ENCODE measurements at regions not wholly inside any gene's neighbourhood (a gene's known extent, or its start where the extent isn't known, plus 50 kb on each side); places are given as distances from the start of the nearest gene placed in this dataset.
"Not testable (repeated sequence)": the region's sequence is repeated elsewhere in the genome, so short reads cannot be mapped to it uniquely, and the experiment has no call there.

- TF ChIP-seq BRCA1 (IDR thresholded peaks at IDR 0.05; ENCODE audit: low read depth, low read length) (no peak), TCF12 (IDR thresholded peaks at IDR 0.05; ENCODE audit: low read depth, low read length) (0 out of 2 replicates have a peak, but pooled peaks have one; percentile 33), BMI1 (IDR thresholded peaks at IDR 0.05; ENCODE audit: borderline replicate concordance) (no peak), MYC (IDR thresholded peaks at IDR 0.05; ENCODE audit: insufficient read depth, insufficient read length, insufficient replicate concordance, low read length, severe bottlenecking) (no peak)
Observed at GRCh38 chr6:80489911-80490635, 383.6 kb downstream of the BCKDHB start (continued).

- Histone ChIP-seq H3K79me2 (ENCODE audit: control insufficient read depth, insufficient read depth, low read length) (no peaks in the 10 kb centered on the region), H3K36me3 (ENCODE audit: control insufficient read depth in 2 of 2, insufficient read depth in 2 of 2, low read length in 1 of 2) (no peaks in the 10 kb centered on the region), H3K4me3 (no peak overlapping the region), H3K4me2 (ENCODE audit: control insufficient read depth, insufficient read depth) (no peak overlapping the region), H4K20me1 (ENCODE audit: control insufficient read depth, insufficient read depth) (no peaks in the 10 kb centered on the region), H3K9ac (ENCODE audit: control insufficient read depth, insufficient read depth, low read length) (no peak overlapping the region), H2AFZ (ENCODE audit: control insufficient read depth, low read depth, low read length) (no peak overlapping the region), H3K9me3 (replicated peaks; ENCODE audit: control insufficient read depth, insufficient read depth, low read length) (no peaks in the 10 kb centered on the region), H3K27ac (ENCODE audit: control insufficient read depth, insufficient read depth) (no peak overlapping the region), H3K27me3 (replicated peaks in 1 of 2; ENCODE audit: control insufficient read depth in 2 of 2, insufficient read depth in 2 of 2, low read length in 1 of 2) (no peaks in the 10 kb centered on the region), H3K4me1 (ENCODE audit: control insufficient read depth, insufficient read depth, low read length) (no peaks in the 10 kb centered on the region)
- ATAC-seq: peak; percentile 81
- no peak for DNase-seq (ENCODE audit: low read depth, low spot score)
- ChIA-PET RAD21 (ENCODE audit: unreplicated experiment) (no interaction called here), CTCF (interaction anchor here (0.6 to 1.0 kb wide), 2 partner anchors 174 to 1264 kb away, joined by 3 read pairs; partner anchors contain the start of gene TENT5A), SMC1A (ENCODE audit: uncharacterized antibody, unreplicated experiment) (no interaction called here), POLR2A (no interaction called here)
- in situ Hi-C loops (cut with MboI) (no loop called here), intact Hi-C loops (cut with micrococcal nuclease; ENCODE audit: unreplicated experiment) (no loop called here)
- 0% methylated on average over 2 of the region's 2 CpGs for WGBS (ENCODE audit: insufficient coverage, insufficient replicate concordance, low lambda C conversion rate, missing lambda C conversion rate)
- BruUV-seq (replicated peaks): no TSS peak
- no peak for FAIRE-seq
- peak; percentile 20; the same call in 1 of the 2 replicates for TF ChIP-seq RELB (IDR thresholded peaks at IDR 0.05; ENCODE audit: low read depth)
- TF ChIP-seq IKZF2 (IDR thresholded peaks at IDR 0.05): peak in 1 of 2 experiments; percentile 52; a peak in 2 of 4 replicates
- TF ChIP-seq NR2F1 (conservative IDR thresholded peaks at IDR 0.05): peak; percentile 66
- 0 out of 2 replicates have a peak, but pooled peaks have one; percentile 6 for TF ChIP-seq JUNB (IDR thresholded peaks at IDR 0.05)
- TF ChIP-seq KAT2A (conservative IDR thresholded peaks at IDR 0.05; ENCODE audit: control insufficient read depth, low read depth, low read length): no peak
- TF ChIP-seq ZBED1 (IDR thresholded peaks at IDR 0.05; ENCODE audit: borderline replicate concordance): no peak
- TF ChIP-seq BMI1 (IDR thresholded peaks at IDR 0.05; ENCODE audit: borderline replicate concordance): 0 out of 2 replicates have a peak, but pooled peaks have one; percentile 38
- peak; percentile 61 for TF ChIP-seq MEF2B (IDR thresholded peaks at IDR 0.05; ENCODE audit: partially characterized antibody, poor library complexity, severe bottlenecking)
- TF ChIP-seq MTA2 (IDR thresholded peaks at IDR 0.05; ENCODE audit: low read depth): peak; percentile 58; the same call in 1 of the 2 replicates
- TF ChIP-seq FOXM1 (IDR thresholded peaks at IDR 0.05; ENCODE audit: low read depth, low read length): no peak
- TF ChIP-seq BHLHE40 (IDR thresholded peaks at IDR 0.05; ENCODE audit: borderline replicate concordance in 1 of 2, low read depth in 2 of 2, low read length in 1 of 2): peak in 1 of 2 experiments; percentile 75; a peak in 2 of 4 replicates
- peak; percentile 85 for TF ChIP-seq ZNF384 (IDR thresholded peaks at IDR 0.05; ENCODE audit: borderline replicate concordance, low read depth, low read length)
Observed at GRCh38 chr6:80488190-80488589, 381.7 kb downstream of the BCKDHB start.

GRCh38 chr6:80485494-80485893 lies 379.0 kb downstream of the BCKDHB start:
- POLR2A ChIA-PET; H3K79me2 ChIP-seq (ENCODE audit: control insufficient read depth, insufficient read depth, low read length); ATAC-seq; H3K9ac ChIP-seq (ENCODE audit: control insufficient read depth, insufficient read depth, low read length); H3K4me2 ChIP-seq (ENCODE audit: control insufficient read depth, insufficient read depth); CTCF ChIA-PET; BruUV-seq (replicated peaks); in situ Hi-C loops (cut with MboI); H3K4me3 ChIP-seq; SMC1A ChIA-PET (ENCODE audit: uncharacterized antibody, unreplicated experiment); H3K27me3 ChIP-seq (replicated peaks in 1 of 2; ENCODE audit: control insufficient read depth in 2 of 2, insufficient read depth in 2 of 2, low read length in 1 of 2); H3K9me3 ChIP-seq (replicated peaks; ENCODE audit: control insufficient read depth, insufficient read depth, low read length); H3K4me1 ChIP-seq (ENCODE audit: control insufficient read depth, insufficient read depth, low read length); DNase-seq (ENCODE audit: low read depth, low spot score); H4K20me1 ChIP-seq (ENCODE audit: control insufficient read depth, insufficient read depth); intact Hi-C loops (cut with micrococcal nuclease; ENCODE audit: unreplicated experiment); H3K36me3 ChIP-seq (ENCODE audit: control insufficient read depth in 2 of 2, insufficient read depth in 2 of 2, low read length in 1 of 2); H3K27ac ChIP-seq (ENCODE audit: control insufficient read depth, insufficient read depth); FAIRE-seq; RAD21 ChIA-PET (ENCODE audit: unreplicated experiment); H2AFZ ChIP-seq (ENCODE audit: control insufficient read depth, low read depth, low read length): not testable (repeated sequence)
- 69% methylated on average over 12 of the region's 12 CpGs for WGBS (ENCODE audit: insufficient coverage, insufficient replicate concordance, low lambda C conversion rate, missing lambda C conversion rate)
